GM19455 (cell line): ENCODE measurements at regions not wholly inside any gene's neighbourhood (a gene's known extent, or its start where the extent isn't known, plus 50 kb on each side); places are given as distances from the start of the nearest gene placed in this dataset.
"Not testable (repeated sequence)": the region's sequence is repeated elsewhere in the genome, so short reads cannot be mapped to it uniquely, and the experiment has no call there.

Experiments
- ATAC-seq: cut with Tn5 transposase; IDR thresholded peaks from one replicate; pipeline ENCODE4 v1.9.1; 2021; ENCODE audit not compliant: unreplicated experiment

DNA sequence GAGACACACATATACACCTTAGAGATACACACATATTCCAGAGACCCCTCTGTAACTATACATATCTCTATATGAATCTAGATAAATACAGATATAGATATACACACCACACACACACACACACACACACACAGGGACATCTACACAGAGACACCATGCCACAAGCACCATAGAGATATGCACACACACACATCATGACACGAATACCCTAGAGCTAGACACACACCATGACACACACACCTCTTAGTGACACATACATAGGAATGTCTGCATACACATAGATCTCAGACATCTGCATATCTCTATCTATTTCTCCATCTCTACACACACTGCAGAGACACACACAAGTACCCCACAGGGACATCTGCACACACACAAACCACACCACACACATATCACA, 270.0 kb downstream of the CYRIA start:
- ATAC-seq: no peak

- no peak for ATAC-seq
Observed at GRCh38 chr2:16394986-16395550, 270.6 kb downstream of the CYRIA start.

DNA sequence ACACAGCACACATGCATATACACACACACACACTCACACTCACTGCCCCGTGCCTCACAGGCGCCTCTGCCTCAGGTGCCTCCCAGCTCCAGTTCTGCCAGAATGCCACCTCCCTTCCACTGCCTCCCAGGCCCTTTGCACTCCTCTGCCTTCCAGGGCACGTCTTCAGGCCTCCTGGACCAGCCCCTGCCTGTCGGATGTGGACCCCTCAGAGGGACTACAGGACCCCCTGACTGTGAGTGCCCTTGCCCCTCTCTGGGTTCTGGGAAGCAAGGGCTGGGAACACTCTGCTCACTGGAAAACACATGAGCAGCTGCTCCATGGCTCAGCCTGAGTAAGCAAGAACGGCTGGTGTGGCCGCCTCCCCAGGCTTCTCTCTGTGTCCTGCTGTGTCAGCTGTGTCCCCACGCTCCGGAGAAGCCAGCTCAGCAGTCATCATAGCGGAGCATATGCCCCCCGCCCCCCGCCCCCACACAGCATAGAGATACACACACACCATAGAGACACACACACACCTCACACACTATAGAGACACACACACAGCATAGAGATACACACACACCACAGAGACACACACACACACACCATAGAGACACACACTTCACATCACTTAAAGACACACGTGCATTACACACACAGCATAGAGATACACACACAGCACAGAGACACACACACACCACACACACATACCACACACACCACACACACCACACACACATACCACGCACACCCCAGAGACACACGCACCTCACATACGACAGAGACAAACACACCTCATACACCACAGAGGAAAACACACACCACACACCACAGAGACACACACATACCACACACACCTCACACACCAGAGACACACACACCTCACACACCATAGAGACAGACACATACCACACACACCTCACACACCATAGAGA, 271.3 kb downstream of the CYRIA start:
- no peak for ATAC-seq

DNA sequence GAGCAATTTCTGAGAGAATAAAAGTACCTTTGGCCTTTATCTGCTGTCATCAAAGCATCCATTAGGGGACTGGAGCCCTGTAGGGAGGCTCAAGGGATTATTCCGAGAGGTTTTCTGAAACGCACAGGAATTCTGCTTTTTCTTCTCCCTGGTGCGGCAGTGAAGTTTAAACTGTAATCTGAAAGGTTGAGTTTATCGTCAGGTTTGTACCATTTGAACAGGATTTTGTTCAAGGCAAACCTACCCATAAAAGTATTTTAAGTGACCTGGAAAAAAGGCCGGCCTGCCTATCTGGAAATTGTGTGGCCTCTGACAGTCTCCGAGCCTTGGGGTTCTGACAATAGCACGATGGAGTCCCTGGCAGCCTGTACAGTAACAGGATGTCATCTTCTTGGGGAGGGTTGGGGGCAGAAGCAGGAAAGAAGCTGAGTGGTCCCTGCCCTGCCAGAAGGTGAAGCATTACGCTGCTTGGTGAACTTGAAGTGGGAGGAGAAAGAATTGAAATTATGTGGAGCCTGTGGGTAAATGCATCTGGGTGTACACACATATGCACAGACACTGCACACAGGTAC, 272.0 kb downstream of the CYRIA start:
- ATAC-seq: no peak

- ATAC-seq: no peak
Observed at GRCh38 chr2:16392647-16393499, 272.8 kb downstream of the CYRIA start.

DNA sequence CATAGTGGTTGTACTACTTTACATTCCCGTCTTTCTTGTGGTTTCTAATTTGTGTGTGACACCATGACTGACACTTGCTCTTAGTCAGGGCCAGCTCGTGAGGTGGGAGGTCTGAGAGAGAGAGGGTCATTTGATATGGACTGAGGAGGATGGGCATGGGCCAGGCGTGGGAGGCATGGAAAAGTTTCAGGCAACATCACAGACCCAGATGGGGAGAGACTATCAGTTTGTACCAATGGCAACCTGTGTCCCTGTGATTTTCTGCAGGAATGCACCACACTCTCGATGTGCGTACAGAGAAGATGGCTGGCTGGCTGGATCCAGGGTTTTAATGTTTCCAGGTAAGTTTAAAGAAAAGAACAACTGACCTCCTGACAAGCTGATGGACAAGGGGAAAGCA, 273.6 kb downstream of the CYRIA start:
- no peak for ATAC-seq

- ATAC-seq: no peak
Observed at GRCh38 chr2:16390561-16390960, 275.1 kb downstream of the CYRIA start.

DNA sequence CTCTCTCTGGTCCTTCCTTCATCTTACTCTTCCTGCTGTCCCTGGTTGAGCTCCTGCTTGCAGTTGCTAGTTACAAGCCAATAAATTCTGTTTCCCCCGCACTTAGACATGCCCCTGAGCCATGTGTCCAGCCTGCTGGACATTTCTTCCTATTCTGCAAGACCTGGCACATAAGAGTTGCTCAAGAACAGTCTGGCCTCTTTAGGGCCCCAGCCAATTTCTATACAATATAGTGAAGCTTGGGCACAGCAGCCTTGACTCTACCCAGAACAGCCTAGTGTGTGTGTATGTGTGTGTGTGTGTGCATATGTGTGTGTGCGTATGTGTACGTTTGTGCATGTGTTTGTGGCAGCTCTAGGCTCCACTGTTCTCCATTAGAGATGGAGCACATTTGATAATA, 276.0 kb downstream of the CYRIA start:
- ATAC-seq: no peak

DNA sequence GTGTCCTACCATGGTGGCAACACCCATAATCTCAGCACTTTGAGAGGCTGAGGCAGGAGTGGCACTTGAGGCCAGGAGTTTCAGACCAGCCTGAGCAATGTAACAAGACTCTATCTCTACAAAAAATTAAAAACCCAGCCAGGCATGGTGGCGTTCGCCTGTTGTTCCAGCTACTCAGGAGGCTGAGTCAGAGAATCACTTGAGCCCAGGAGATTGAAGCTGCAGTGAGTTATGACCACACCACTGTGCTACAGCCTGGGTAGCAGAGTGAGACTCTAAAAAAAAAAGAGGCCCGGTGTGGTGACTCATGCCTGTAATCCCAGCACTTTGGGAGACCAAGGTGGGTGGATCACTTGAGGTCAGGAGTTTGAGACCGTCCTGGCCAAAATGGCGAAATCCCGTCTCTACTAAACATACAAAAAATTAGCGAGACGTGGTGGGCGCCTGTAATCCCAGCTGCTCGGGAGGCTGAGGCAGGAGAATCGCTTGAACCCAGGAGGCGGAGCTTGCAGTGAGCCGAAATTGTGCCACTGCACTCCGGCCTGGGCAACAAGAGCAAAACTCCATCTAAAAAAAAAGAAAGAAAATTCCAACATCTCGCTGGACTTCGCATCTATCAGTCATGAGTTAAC, 277.3 kb downstream of the CYRIA start:
- not testable (repeated sequence) for ATAC-seq

- no peak for ATAC-seq
Observed at GRCh38 chr2:16387461-16387984, 278.1 kb downstream of the CYRIA start.

- no peak for ATAC-seq
Observed at GRCh38 chr2:16386431-16386830, 279.2 kb downstream of the CYRIA start.

GRCh38 chr2:16386031-16386430, 279.6 kb downstream of the CYRIA start:
- no peak for ATAC-seq

DNA sequence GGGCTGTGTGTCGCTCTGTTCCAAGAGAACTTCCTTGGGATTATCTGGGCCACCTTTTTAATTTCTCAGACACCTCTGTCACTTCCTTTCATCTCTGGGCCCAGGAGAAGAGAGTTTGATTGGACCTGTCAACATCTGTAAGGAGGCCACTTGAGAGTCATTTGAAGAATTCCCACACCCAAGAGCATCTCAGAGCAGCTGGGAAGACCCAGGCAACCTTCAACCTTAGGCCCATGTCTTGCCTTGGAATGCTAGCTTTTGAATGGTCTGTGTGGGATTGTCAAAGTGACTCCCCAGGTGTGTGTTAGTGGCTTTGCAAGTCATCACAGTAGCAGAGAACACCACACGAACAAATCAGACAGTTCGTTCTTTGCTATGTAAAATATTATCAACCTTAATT, 280.3 kb downstream of the CYRIA start:
- no peak for ATAC-seq

GRCh38 chr2:16383411-16383810, 282.2 kb downstream of the CYRIA start:
- no peak for ATAC-seq

- no peak for ATAC-seq
Observed at GRCh38 chr2:16382451-16382850, 283.2 kb downstream of the CYRIA start.

GRCh38 chr2:16381511-16381910, 284.1 kb downstream of the CYRIA start:
- ATAC-seq: no peak

DNA sequence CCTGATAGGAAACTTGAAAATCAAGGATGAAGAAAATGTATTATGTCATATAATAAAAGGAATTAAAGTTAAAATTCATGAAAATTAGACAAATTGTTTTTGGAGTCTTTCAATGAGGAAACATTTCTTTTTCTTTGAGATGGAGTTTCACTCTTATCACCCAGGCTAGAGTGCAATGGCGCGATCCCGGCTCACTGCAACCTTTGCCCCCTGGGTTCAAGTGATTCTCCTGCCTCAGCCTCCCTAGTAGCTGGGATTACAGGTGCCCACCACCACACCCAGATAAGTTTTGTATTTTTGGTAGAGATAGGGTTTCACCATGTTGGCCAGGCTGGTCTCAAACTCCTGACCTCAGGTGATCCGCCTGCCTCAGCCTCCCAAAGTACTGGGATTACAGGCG, 285.7 kb downstream of the CYRIA start:
- ATAC-seq: not testable (repeated sequence)

DNA sequence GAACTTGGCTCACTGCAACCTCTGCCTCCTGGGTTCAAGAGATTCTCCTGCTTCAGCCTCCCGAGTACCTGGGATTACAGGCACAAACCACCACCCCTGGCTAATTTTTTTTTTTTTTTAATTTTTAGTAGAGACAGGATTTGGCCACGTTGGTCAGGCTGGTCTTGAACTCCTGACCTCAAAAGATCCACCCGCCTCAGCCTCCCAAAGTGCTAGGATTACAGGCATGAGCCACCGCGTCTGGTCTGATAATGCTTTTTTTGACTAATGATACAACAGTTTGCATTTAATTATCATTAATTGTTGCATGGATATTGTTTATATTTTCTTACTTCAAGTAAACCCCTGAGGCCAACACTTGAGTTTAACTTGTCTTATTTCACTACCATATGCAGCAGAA, 286.6 kb downstream of the CYRIA start:
- ATAC-seq: not testable (repeated sequence)

GRCh38 chr2:16378031-16378430, 287.6 kb downstream of the CYRIA start:
- ATAC-seq: no peak

DNA sequence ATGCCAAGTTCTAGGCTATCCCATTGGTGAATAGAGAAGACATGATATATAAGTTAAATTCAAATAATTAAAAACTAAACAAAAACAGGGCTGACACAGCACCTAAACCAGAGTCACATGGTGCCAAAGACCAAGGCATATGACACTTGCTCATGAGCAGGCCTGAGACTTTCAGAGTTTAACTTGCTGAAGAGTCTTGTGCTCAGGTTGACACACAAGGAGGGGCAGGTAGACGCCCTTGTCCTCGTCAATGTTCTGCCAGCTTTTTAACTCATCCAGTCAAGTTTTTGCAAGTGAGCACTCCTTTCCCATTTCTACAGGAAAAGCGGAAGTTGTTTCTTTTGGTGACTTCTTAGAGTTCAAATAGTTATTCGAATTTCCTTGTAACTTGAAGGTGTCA, 289.7 kb downstream of the CYRIA start:
- no peak for ATAC-seq

DNA sequence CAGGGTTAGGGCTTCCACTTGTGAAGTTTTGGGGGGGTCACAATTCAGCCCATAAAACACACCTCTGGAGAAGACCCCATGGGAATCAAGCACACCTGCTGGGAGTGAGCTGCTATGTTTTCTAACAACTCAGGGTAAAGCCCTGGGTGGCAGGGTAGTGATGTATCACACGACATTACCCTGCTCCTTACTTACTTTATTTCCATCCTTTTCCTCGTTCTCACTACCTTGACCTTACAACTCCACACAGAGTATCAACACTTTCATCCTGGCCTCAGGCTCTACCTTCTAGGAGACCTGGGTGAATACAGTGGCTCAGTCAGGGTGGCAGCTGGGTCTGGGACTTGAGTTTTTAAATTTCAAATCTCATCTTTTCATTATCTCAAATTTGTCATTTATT, 290.3 kb downstream of the CYRIA start:
- ATAC-seq: no peak
